Astrocyte of the spinal cord (primary cell): ENCODE measurements at regions not wholly inside any gene's neighbourhood (a gene's known extent, or its start where the extent isn't known, plus 50 kb on each side); places are given as distances from the start of the nearest gene placed in this dataset.
"Not testable (repeated sequence)": the region's sequence is repeated elsewhere in the genome, so short reads cannot be mapped to it uniquely, and the experiment has no call there.

Experiments used
- DNase-seq: peaks from one replicate; pipeline ENCODE4 v3.0.0; 2011; ENCODE audit warnings: low read depth, low spot score
- H3K4me3 ChIP-seq: 2 replicates; pipeline ENCODE4 v1.5.1; 2011; ENCODE audit warnings: low read depth, mild to moderate bottlenecking, low read length, moderate library complexity
- CTCF ChIP-seq: IDR thresholded peaks from 2 replicates; pipeline ENCODE4 v1.5.1; 2012; ENCODE audit warnings: low read depth, mild to moderate bottlenecking, low read length, inconsistent platforms
- in situ Hi-C: cut with HindIII; loops from 2 replicates; pipeline ENCODE4 v1.10.0; 2017; ENCODE audit warnings: low sequenced_read_pairs

GRCh38 chr4:12928751-12929150 is 555.4 kb downstream of the RAB28 start:
- no peak for TF ChIP-seq CTCF
- DNase-seq: no peak
- in situ Hi-C loops: no loop called here
- H3K4me3 ChIP-seq: no peak overlapping the region

GRCh38 chr4:12926189-12927066 is 557.7 kb downstream of the RAB28 start:
- in situ Hi-C loops: no loop called here
- DNase-seq: no peak
- no peak for TF ChIP-seq CTCF
- no peak overlapping the region for H3K4me3 ChIP-seq

- DNase-seq: no peak
- in situ Hi-C loops: no loop called here
- no peak for TF ChIP-seq CTCF
- no peak overlapping the region for H3K4me3 ChIP-seq
These were observed 559.3 kb downstream of the RAB28 start for GRCh38 chr4:12924728-12925320.

GRCh38 chr4:12924253-12924652 is 559.9 kb downstream of the RAB28 start:
- in situ Hi-C loops: no loop called here
- no peak overlapping the region for H3K4me3 ChIP-seq
- no peak for DNase-seq
- TF ChIP-seq CTCF: no peak

- H3K4me3 ChIP-seq: no peak overlapping the region
- no peak for DNase-seq
- in situ Hi-C loops: no loop called here
- TF ChIP-seq CTCF: no peak
These were observed 571.2 kb downstream of the RAB28 start for GRCh38 chr4:12912896-12913418.

GRCh38 chr4:12911750-12912358 is 572.3 kb downstream of the RAB28 start:
- no peak for TF ChIP-seq CTCF
- in situ Hi-C loops: no loop called here
- H3K4me3 ChIP-seq: no peak overlapping the region
- DNase-seq: no peak

- in situ Hi-C loops, DNase-seq, H3K4me3 ChIP-seq: not testable (repeated sequence)
These were observed 580.5 kb downstream of the RAB28 start for GRCh38 chr4:12903640-12904039.
